Cardiac fibroblast (primary cell): ENCODE measurements at regions not wholly inside any gene's neighbourhood (a gene's known extent, or its start where the extent isn't known, plus 50 kb on each side); places are given as distances from the start of the nearest gene placed in this dataset.

Experiments
- DNase-seq, 2 donors: peaks; one replicate each; pipeline versions ENCODE4 v3.0.0 to v3.0.0-alpha.2; 2010; ENCODE audit warnings: low read depth in 2 of 2
- H3K4me3 ChIP-seq, 2 donors: replicated peaks in 1 of 2; 1 replicate in 1 of 2; 2 replicates in 1 of 2; pipeline ENCODE4 v1.5.1; 2011; ENCODE audit warnings: low read depth in 2 of 2, low read length in 2 of 2, mild to moderate bottlenecking in 2 of 2, moderate library complexity in 1 of 2
- TF ChIP-seq, protein P1 (sequence below): IDR thresholded peaks from one replicate; pipeline ENCODE4 v1.5.1; 2011; ENCODE audit warnings: low read depth, mild to moderate bottlenecking, low read length, inconsistent platforms

DNA sequence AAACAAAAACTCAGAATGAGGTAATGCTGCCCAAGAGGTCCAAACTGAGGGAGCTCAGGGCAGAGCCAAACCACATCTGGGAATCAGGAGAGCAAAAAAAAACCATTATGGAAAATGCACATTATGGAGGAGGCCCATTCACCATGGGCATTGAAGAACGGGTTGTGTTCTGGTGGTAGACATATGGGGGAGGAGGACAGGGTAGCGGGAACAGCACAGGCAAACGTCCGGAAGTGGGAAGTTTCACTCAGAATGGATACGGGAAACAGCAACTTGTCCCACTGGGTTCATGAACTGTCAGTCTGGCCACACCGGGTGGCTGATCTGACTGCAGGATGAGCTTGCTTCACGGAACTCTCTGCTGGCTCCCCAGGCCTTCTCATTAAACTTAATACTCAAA, 139.7 kb downstream of the RRAGC start:
- H3K4me3 ChIP-seq = no peak overlapping the region
- TF ChIP-seq, protein P1, sequence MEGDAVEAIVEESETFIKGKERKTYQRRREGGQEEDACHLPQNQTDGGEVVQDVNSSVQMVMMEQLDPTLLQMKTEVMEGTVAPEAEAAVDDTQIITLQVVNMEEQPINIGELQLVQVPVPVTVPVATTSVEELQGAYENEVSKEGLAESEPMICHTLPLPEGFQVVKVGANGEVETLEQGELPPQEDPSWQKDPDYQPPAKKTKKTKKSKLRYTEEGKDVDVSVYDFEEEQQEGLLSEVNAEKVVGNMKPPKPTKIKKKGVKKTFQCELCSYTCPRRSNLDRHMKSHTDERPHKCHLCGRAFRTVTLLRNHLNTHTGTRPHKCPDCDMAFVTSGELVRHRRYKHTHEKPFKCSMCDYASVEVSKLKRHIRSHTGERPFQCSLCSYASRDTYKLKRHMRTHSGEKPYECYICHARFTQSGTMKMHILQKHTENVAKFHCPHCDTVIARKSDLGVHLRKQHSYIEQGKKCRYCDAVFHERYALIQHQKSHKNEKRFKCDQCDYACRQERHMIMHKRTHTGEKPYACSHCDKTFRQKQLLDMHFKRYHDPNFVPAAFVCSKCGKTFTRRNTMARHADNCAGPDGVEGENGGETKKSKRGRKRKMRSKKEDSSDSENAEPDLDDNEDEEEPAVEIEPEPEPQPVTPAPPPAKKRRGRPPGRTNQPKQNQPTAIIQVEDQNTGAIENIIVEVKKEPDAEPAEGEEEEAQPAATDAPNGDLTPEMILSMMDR = no peak
- no peak for DNase-seq

DNA sequence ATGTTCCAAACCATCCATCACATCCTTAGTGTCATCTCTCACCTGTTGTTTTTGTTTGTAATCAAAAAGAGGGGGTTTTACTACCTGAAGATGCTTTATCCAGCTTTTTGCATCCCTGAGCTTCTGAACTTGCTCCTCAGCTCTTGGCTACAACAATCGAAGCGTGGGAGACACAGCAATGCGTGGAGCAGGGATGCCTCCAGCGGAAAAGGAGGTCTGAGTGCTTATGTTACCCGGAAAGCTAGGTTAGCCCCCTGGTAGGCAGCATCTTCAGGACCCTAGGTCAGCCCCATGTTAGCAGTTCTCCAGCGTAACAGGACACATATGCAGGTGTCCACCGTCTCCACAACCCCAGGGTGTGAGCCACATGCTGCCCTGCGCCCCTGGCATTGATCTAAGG, 141.5 kb downstream of the RRAGC start:
- TF ChIP-seq, protein P1 = no peak
- no peak for DNase-seq
- H3K4me3 ChIP-seq = no peak overlapping the region

DNA sequence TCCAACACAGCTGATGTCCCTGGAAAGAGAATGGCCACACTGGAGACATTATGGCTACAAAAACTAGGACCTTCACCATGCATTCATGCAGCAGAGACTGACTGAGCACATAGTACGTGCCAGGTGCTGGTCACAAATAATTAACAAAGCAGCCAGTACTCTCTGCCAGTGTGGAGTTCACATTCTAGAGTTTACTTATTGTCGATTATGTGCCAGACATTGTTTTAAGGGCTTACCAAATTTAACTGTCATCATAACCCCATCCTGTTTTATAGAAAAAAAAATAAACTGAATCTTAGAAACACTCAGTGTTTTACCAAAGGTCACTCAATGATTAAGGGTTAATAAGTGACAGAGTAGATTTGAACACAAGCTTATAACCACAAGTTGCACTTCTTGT, 143.3 kb downstream of the RRAGC start:
- DNase-seq = no peak
- TF ChIP-seq, protein P1 = no peak
- H3K4me3 ChIP-seq = no peak overlapping the region

GRCh38 chr1:38715415-38715814, 144.2 kb downstream of the RRAGC start:
- DNase-seq = no peak

GRCh38 chr1:38712046-38712445, 147.5 kb downstream of the RRAGC start:
- DNase-seq = no peak
- no peak overlapping the region for H3K4me3 ChIP-seq
- TF ChIP-seq, protein P1 = no peak

More at GRCh38 chr1:38715415-38715814, 144.2 kb downstream of the RRAGC start:
- H3K4me3 ChIP-seq = no peak overlapping the region
- TF ChIP-seq, protein P1 = no peak

DNA sequence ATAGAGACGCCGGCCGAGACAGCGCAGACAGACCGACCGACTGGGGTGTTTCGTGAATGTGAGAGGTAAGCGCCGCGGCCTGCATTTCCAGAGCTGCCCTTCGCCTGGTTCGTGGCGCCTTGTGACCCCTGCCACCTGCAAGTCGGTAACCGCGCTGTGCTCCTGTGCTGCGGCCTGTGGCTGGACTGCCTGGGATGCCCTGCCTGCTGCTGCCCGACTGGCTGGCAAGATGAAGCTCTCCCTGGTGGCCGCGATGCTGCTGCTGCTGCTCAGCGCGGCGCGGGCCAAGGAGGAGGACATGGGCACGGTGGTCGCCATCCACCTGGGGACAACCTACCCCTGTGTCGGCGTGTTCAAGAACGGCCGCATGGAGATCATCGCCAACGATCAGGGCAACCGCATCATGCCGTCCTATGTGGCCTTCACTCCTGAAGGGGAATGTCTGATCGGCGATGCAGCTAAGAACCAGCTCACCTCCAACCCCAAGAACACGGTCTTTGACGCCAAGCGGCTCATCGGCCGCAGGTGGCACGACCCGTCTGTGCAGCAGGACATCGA, 150.8 kb downstream of the RRAGC start:
- TF ChIP-seq, protein P1 = no peak
- no peak for DNase-seq
- no peak overlapping the region for H3K4me3 ChIP-seq

DNA sequence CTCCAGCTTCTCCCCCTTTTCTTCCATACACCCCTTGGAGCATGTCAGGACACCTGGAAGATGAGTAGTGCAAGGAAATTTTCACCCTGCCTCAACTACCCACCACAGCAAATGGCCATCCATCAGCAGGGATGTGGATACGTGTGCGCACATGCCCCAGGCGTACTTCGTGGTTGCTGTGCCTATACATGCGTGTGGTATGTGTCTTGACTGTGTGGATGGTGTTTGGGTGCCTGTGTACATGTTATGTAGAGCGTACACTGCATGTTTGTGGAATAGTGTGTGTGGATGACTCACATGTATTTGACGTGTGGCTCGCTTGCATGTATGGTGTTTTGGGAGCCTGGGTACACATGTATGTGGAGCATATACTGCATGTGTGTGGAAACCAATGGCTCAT, 158.5 kb downstream of the RRAGC start:
- H3K4me3 ChIP-seq = no peak overlapping the region
- TF ChIP-seq, protein P1 = no peak
- DNase-seq = no peak
